NB4 (cell line): ENCODE measurements at regions not wholly inside any gene's neighbourhood (a gene's known extent, or its start where the extent isn't known, plus 50 kb on each side); places are given as distances from the start of the nearest gene placed in this dataset.

Experiments used
- CTCF ChIP-seq: IDR thresholded peaks from one replicate; pipeline ENCODE4 v1.5.1; 2012; ENCODE audit warnings: low read depth, low read length
- MAX ChIP-seq: IDR thresholded peaks from 2 replicates; pipeline ENCODE4 v1.6.1; 2011; ENCODE audit warnings: low read depth, low read length
- POLR2A ChIP-seq: IDR thresholded peaks from 2 replicates; pipeline ENCODE4 v1.6.1; 2011; ENCODE audit warnings: mild to moderate bottlenecking; ENCODE audit not compliant: insufficient read length; ENCODE audit errors: extremely low read depth

GRCh38 chr18:79586436-79587225 is 93.0 kb upstream of the CTDP1 start:
- TF ChIP-seq CTCF, result no peak
- TF ChIP-seq MAX, result no peak
- TF ChIP-seq POLR2A, result no peak
